Glutamatergic neuron (in vitro differentiated cells): ENCODE measurements at regions not wholly inside any gene's neighbourhood (a gene's known extent, or its start where the extent isn't known, plus 50 kb on each side); places are given as distances from the start of the nearest gene placed in this dataset.

Experiments
- DNase-seq: peaks from one replicate; pipeline ENCODE4 v3.0.0; 2022
- H3K27ac Mint-ChIP-seq: one replicate; pipeline ENCODE4 v1.8.0; 2020; ENCODE audit warnings: mild to moderate bottlenecking, mixed read lengths, inconsistent platforms; ENCODE audit not compliant: unreplicated experiment
- H3K27me3 Mint-ChIP-seq: one replicate; pipeline ENCODE4 v1.8.0; 2020; ENCODE audit warnings: mild to moderate bottlenecking, moderate library complexity, mixed read lengths, inconsistent platforms; ENCODE audit not compliant: unreplicated experiment
- H3K36me3 Mint-ChIP-seq: one replicate; pipeline ENCODE4 v1.8.0; 2020; ENCODE audit warnings: mild to moderate bottlenecking, mixed read lengths, inconsistent platforms; ENCODE audit not compliant: unreplicated experiment
- H3K4me1 Mint-ChIP-seq: one replicate; pipeline ENCODE4 v1.8.0; 2020; ENCODE audit warnings: mild to moderate bottlenecking, low read depth, mixed read lengths, inconsistent platforms; ENCODE audit not compliant: unreplicated experiment
- H3K4me3 Mint-ChIP-seq: one replicate; pipeline ENCODE4 v1.8.0; 2020; ENCODE audit warnings: mild to moderate bottlenecking, mixed read lengths, inconsistent platforms; ENCODE audit not compliant: unreplicated experiment
- H3K9me3 Mint-ChIP-seq: one replicate; pipeline ENCODE4 v1.8.0; 2020; ENCODE audit warnings: mild to moderate bottlenecking, moderate library complexity, mixed read lengths, inconsistent platforms; ENCODE audit not compliant: unreplicated experiment
- CTCF ChIP-seq: fragments of 200-600 bp; sonication (generic); IDR thresholded peaks from one replicate; pipeline ENCODE4 v1.5.0; 2021; ENCODE audit not compliant: partially characterized antibody, unreplicated experiment

DNA sequence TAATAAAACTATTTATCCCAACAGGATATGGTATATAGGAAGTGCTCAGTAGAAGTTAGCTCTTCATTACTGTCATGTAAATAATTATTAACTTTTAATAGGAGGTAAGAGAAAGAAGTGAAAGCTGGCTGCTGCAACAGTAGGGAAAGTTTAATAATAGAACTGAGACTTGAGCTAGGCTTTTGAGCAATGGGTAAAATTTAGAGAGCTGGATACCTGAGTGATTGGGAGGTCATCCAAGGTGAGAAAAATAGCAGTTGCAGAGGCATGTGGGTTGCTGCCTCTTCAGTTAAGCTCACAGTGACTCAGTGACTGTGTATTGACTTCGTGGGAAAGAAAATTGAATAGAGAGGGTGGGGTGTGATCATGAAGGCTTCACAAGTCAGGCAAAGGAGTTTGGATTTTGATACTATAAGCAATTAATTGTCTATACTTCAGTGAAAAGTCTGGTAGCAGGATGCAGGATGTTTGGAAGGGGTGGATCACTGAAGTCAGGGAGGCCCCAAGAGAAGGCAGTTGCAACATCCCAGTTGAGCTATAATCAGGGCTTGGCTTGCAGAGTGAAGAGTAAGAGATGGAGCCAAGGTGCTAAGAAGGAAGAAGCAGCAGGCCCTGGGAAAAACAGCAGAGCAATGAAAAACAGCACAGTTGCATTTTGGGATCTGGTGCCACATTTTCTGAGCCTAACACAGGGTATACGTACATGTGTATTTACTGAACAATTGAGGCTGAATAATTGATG, 172.0 kb upstream of the FRMD6 start:
- no peak for DNase-seq
- H3K4me1 Mint-ChIP-seq = no peaks in the 10 kb centered on the region
- no peak for TF ChIP-seq CTCF
- peaks cover 2% of the 10 kb centered on the region for H3K9me3 Mint-ChIP-seq
- no peak overlapping the region for H3K4me3 Mint-ChIP-seq
- H3K36me3 Mint-ChIP-seq = no peaks in the 10 kb centered on the region
- H3K27me3 Mint-ChIP-seq = no peaks in the 10 kb centered on the region
- H3K27ac Mint-ChIP-seq = no peak overlapping the region

DNA sequence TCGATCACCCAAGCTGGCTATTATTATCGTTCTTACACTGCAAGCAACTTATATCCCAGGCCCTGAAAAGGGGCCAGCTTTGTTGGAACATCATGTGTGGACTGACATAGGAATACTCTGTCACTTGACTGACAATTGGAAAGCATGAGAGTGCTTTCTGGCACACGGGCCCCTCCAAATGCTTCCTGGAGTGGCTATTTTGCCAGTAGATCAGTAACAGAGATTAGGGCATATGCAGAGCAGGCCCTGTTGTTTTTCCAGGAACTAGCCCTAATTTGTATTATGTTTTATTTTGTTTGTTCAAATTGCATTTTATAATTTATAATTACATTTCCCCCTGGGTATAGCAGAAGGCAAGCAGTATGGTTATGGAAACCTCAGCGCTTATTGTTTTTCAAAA, 170.1 kb upstream of the FRMD6 start:
- DNase-seq = no peak
- Mint-ChIP-seq H3K27me3 (no peaks in the 10 kb centered on the region), H3K4me3 (no peak overlapping the region), H3K4me1 (no peaks in the 10 kb centered on the region), H3K36me3 (no peaks in the 10 kb centered on the region), H3K9me3 (peaks cover 2% of the 10 kb centered on the region), H3K27ac (no peak overlapping the region)
- TF ChIP-seq CTCF = no peak

DNA sequence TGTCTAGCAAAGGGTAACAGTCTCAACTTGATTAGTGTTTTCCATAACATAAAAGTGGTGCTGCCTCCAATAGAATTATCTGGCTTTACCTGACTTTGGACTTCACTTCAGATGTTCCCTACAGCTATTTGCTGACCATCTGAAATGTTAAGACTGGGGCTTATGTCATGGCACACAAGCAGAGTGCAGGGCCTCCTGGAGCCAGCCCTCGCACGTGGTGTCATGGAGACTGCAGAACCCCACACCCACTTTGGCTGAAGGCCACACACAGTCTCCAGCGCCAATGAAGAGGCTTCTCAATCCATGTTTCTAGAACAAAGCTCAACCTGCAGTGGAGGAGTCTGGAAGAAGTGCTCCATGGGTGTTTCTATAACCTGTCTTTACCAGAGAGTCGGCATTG, 169.6 kb upstream of the FRMD6 start:
- no peaks in the 10 kb centered on the region for H3K27me3 Mint-ChIP-seq
- H3K4me3 Mint-ChIP-seq = no peak overlapping the region
- H3K4me1 Mint-ChIP-seq = no peaks in the 10 kb centered on the region
- TF ChIP-seq CTCF = no peak
- H3K27ac Mint-ChIP-seq = no peak overlapping the region
- no peaks in the 10 kb centered on the region for H3K36me3 Mint-ChIP-seq
- no peak for DNase-seq
- H3K9me3 Mint-ChIP-seq = peaks cover 2% of the 10 kb centered on the region

- no peak for TF ChIP-seq CTCF
- Mint-ChIP-seq H3K4me3 (no peak overlapping the region), H3K27ac (no peak overlapping the region), H3K27me3 (no peaks in the 10 kb centered on the region), H3K4me1 (no peaks in the 10 kb centered on the region), H3K36me3 (no peaks in the 10 kb centered on the region), H3K9me3 (peaks cover 2% of the 10 kb centered on the region)
- no peak for DNase-seq
Measured at GRCh38 chr14:51484485-51484884, 167.2 kb upstream of the FRMD6 start.

GRCh38 chr14:51485733-51486132, 166.0 kb upstream of the FRMD6 start:
- no peak for DNase-seq
- no peaks in the 10 kb centered on the region for H3K4me1 Mint-ChIP-seq
- H3K27me3 Mint-ChIP-seq = no peaks in the 10 kb centered on the region
- H3K27ac Mint-ChIP-seq = no peak overlapping the region
- TF ChIP-seq CTCF = no peak
- no peak overlapping the region for H3K4me3 Mint-ChIP-seq
- no peaks in the 10 kb centered on the region for H3K36me3 Mint-ChIP-seq
- H3K9me3 Mint-ChIP-seq = peaks cover 2% of the 10 kb centered on the region
